GM18873 (cell line): ENCODE measurements at regions not wholly inside any gene's neighbourhood (a gene's known extent, or its start where the extent isn't known, plus 50 kb on each side); places are given as distances from the start of the nearest gene placed in this dataset.
"Not testable (repeated sequence)": the region's sequence is repeated elsewhere in the genome, so short reads cannot be mapped to it uniquely, and the experiment has no call there.

Experiments used
- ATAC-seq: cut with Tn5 transposase; IDR thresholded peaks from one replicate; pipeline ENCODE4 v1.9.1; 2021; ENCODE audit warnings: mild to moderate bottlenecking, moderate library complexity, moderate number of reproducible peaks; ENCODE audit not compliant: unreplicated experiment, low FRiP score

DNA sequence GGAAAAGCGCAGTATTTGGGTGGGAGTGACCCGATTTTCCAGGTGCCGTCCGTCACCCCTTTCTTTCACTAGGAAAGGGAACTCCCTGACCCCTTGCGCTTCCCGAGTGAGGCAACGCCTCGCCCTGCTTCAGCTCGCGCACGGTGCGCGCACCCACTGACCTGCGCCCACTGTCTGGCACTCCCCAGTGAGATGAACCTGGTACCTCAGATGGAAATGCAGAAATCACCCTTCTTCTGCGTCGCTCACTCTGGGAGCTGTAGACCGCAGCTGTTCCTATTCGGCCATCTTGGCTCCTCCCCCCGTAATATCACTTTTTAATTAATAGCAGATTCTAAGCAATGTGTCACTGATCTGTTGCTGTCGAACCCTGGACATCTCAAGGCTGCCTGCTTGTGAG is 294.9 kb downstream of the MYCN start:
- ATAC-seq = not testable (repeated sequence)

- no peak for ATAC-seq
Measured at GRCh38 chr2:16228951-16229350, 288.6 kb downstream of the MYCN start.

- no peak for ATAC-seq
Measured at GRCh38 chr2:16228471-16228870, 288.1 kb downstream of the MYCN start.

DNA sequence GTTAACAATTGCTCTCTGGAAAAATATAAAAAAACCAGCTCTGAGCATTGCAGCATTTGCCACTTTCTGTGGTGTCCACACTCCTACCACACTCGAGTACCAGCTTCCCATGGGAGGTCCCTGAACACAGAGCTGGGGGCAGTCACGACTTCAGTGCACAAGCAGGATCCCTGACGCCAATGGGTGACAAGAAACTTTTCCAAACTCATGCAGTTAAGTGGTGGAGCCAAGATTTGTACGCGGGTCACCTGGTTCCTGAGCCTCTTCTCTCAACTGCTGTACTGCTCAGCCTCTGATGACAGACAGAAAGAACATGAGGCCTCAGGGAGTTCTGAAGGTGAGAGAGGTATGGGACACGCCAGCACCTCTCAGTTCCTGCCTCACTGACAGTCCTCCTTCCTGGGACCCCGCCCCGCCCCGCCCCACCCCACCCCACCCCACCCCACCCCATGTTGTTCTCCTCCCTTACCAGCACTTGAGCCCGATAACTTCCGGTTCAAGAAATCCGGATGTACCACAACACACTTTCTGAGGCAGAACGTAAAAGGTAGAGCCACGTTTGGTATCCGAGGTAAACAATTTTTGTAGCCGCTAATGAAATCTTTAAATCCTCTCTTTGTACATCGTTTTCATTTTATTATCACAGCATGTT is 287.6 kb downstream of the MYCN start:
- ATAC-seq = no peak

DNA sequence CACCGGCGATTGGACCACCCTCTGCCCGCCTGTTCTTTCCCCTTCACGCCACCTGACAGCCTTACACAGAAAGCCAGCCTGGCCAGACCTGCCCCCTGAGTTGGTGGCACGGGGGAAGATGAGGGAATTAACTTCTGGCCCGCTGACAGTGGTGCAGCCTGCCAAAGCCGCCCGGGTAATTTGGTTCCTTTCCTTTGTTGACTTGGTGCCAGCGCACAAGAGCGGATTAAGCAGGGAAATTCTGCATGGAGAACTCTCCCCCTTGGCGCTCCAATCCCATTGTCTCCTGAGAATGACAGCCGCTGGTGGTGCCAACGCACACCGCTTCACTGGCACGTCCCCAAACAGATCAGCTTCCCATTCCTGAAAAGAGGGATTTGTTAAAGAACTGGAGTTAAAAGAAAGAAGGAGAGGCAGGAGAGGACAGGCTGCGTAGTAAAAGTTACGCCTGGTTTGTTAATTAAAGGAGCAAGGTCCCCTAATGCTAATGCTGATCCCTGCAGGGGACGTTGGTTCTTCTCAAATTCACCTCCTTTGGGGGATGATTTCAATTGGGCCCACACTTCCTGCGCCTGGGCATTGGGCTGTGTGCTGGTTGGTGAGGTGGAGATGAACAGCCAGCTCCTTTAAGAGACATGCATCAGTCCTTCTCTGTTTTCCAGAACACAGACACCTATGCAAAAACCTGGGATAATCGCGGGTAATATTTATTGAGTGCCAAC is 286.8 kb downstream of the MYCN start:
- ATAC-seq = no peak

DNA sequence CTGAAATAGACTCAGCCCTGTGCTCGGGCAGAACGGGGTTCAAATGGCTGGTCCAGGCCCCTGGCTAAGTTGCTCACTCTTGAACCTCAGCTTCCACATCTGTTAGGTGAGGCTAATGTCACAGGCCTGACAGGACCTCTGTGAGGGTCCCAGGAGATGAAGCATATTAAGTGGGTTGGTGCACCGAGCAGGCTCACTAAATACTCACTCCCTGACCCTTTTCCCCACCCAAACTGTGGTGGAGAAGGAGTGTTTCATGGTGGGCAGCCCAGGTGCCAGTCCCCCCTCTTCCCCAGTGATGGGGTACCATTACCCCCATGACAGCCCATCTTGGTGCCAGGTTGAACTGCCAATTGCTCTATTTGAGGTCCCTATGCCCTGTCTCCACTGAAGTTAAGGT is 286.0 kb downstream of the MYCN start:
- ATAC-seq = no peak

DNA sequence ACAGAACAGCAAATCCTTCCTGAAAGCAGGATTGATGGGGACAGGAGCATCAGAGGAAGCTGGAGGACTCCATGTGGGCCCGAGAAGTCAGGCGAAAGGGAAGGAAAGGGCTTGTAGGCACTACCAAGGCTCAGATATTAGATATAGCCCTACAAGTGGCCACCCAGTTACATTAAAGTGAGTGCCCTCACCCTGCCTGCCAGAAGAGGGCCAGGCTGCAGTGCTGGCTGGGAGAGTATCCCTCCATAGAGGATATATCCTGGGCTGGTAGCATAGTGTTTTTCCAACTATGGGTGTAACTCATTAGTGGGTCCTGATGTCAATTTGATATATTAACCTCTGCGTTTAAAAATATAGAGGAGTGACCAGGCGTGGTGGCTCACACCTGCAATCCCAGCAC is 285.2 kb downstream of the MYCN start:
- ATAC-seq = no peak

- ATAC-seq = no peak
Measured at GRCh38 chr2:16225071-16225470, 284.7 kb downstream of the MYCN start.

- no peak for ATAC-seq
Measured at GRCh38 chr2:16224298-16225045, 284.1 kb downstream of the MYCN start.

DNA sequence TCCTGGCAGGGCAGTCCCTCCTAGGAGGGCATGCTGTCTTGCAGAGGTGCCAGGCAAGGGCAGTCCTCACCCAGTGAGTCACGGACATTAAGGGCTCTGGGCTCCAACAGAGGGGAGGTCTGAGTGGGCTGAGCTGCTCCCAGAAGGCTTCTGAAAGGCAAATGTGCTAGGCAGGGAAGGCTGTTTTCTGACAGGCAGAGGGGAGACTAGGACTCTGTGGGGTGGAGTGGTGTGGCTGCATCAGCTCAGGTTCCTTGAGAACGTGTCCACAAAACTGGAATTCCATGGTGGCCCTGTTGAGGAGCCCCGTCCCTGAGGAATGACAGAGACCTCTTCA is 283.5 kb downstream of the MYCN start:
- ATAC-seq = no peak

GRCh38 chr2:16223161-16223840 is 283.0 kb downstream of the MYCN start:
- no peak for ATAC-seq

DNA sequence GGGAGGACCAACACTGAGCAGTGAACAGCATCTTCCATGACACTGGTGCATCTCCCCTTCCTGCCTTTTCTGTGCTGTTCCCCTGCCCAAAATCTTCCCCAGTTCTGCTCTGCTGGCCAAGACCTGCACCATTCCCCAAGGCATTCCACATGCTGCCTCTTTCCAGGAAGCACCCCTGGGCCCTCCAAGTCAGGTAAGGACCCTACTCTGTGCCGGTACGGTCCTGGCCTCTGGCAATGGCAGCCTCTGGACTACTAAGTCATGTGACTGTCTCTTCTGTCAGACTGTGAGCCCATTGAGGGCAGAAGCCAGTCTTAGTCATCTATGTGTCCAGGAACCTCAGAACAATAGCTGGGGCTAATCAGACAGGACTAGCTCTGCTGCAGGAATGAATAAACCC is 282.0 kb downstream of the MYCN start:
- no peak for ATAC-seq

DNA sequence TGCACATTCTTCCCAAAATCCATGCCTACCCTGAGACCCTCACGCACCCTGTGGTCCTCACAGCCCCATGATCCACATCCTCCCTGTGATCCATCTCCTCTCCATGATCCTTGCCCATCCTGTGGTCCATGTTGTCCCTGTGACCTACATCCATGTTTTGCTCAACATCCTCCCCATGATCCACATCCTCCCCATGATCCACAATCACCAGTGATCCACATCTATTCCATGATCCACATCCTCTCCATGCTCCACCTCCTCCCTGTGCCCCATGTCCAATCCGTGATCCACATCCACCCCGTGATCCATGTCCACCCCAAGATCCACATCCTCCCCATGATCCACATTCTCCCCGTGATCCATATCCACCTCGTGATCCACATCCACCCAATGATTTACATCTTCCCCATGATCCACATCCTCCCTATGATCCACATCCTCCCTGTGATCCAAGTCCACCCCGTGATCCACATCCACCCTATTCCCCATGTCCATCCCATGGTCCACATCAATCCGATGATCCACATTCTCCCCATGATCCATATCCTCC is 281.2 kb downstream of the MYCN start:
- ATAC-seq = no peak

DNA sequence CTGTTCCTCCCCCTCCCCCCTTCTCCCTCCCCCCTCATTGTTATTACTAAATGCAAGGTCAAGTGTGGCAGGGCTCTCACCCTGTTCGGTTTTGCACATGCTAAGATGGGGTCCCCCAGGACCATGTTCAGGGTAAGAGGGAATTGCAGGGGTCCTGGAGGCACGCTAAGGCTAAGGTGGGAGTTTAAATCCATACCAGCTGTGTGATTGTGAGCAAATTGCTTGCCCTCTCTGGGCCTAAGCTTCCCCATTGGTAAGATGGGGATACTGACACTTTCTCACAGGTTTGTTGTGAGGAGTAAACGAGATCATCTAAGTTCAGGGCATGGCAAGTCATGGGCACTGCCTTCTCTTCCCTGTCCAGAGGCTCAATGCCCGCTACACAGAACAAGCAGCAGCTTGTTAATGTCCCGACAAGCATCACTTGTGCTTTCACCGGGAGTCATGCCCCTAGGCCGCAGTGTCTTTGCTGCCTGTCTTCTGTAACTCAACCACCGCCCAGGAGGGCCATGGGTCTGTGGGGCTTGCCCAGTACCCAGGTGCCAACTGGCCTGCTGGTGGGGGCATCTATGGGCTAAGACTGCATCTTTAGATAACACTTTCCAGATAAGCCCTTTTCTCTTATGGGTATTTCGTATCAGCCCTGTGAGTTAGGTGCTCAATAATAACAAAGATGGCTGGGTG is 279.1 kb downstream of the MYCN start:
- ATAC-seq = no peak

DNA sequence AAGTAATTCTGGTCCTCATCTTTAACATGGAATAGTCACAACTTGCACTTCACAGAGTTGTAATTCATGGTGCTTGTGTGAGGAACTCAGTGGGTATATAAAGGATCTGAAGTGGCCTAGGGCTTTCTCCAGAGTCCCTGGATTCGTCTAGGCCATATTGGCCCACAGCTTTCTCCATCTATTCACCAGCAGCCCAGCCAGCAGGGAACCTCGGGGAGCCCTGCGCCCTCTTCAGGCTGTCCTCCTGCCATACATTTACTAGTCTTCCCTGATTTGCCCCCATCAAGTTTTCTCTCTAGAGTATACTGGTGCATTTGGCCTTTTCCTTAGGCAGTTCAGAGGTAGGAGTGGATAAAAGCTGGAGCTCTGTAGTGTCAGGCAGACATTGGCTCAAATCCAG is 278.3 kb downstream of the MYCN start:
- no peak for ATAC-seq

DNA sequence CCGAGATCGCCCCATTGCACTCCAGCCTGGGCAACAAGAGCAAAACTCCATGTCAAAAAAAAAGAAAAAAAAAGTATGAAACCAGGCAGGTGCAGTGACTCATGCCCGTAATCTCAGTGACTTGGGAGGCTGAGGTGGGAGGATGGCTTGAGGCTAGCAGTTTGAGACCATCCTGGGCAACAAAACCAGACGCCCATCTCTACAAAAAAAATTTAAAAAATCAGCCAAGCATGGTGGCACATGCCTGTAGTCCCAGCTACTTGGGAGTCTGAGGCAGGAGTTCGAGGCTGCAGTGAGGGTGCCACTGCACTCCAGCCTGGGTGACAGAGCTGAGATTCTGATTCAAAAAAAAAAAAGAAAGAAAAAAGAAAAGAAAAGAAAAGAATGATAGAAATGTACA is 277.8 kb downstream of the MYCN start:
- ATAC-seq = no peak

- not testable (repeated sequence) for ATAC-seq
Measured at GRCh38 chr2:16217741-16218140, 277.4 kb downstream of the MYCN start.

GRCh38 chr2:16217291-16217690 is 276.9 kb downstream of the MYCN start:
- no peak for ATAC-seq

GRCh38 chr2:16216558-16216945 is 276.2 kb downstream of the MYCN start:
- no peak for ATAC-seq

DNA sequence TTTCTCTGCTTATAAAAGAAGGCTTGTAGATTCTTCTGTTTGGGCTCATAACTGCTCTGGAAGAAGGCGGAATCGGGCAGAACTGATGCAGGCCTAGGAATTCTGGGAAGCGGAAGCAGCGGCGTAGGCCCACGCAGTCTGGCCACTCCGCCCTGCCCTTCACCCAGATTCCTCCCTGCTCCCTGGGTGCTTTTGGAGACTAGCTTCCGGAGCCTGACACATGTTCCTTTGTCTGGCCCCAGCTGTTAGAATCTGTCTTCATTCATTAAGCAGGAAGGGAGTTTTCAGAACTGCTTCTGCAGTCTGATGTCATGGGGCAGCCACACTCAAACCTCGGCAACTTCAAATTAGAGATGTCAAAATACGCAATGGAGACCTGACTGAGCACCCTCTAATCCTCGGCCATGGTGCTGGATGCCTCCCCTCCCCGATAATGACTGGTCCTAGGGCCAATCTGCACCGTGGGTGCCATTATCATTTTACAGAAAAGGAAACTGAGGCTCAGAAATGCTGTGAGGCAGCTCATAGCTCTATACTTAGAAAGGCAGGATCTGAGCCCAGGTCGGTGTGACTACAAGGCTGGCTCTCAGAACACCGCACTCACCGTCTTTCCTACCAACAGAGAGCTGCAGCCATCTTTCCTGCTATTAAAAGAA is 275.7 kb downstream of the MYCN start:
- no peak for ATAC-seq
